ENCODE measurements at regions not wholly inside any gene's neighbourhood (a gene's known extent, or its start where the extent isn't known, plus 50 kb on each side); places are given as distances from the start of the nearest gene placed in this dataset.
"Not testable (repeated sequence)": the region's sequence is repeated elsewhere in the genome, so short reads cannot be mapped to it uniquely, and the experiment has no call there.

DNA sequence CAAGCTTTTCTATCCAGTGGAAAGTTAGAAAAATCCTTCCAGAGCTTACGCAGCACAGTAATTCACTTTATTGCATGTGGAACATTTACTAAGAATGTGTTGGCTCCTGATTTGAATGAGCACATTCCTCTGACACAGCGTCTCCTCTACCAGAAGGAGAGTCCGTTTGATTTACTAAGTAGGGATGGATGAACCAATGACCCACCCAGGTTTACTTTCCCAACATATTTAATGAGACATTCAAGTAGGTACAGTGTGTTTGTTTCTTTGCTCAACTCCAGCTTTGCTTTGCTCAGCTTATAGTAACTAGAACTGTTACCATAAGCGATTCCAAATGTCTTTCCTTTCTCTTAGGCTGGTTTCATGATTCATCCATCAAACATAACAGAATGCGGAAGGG lies 161.7 kb downstream of the SMARCA1 start:
- Histone ChIP-seq H3K4me3 (no peak overlapping the region), H3K4me1 (no peaks in the 10 kb centered on the region), H3K36me3 (no peaks in the 10 kb centered on the region), H3K9ac (ENCODE audit: low read depth in 2 of 2, low read length in 2 of 2) (no peak overlapping the region), H3K27ac (no peak overlapping the region), H3K27me3 (no peaks in the 10 kb centered on the region), H3K9me3 (no peaks in the 10 kb centered on the region)
- DNase-seq, result no peak
- intact Hi-C loops (cut with DNase I), result no loop called here
- TF ChIP-seq CTCF (IDR thresholded peaks at IDR 0.05), result no peak

- no peaks in the 10 kb centered on the region for H3K9me3 ChIP-seq
- intact Hi-C loops (cut with DNase I), result no loop called here
- TF ChIP-seq CTCF (IDR thresholded peaks at IDR 0.05), result peak; percentile 47
- H3K27me3 ChIP-seq, result no peaks in the 10 kb centered on the region
- H3K4me1 ChIP-seq, result no peaks in the 10 kb centered on the region
- H3K9ac ChIP-seq (ENCODE audit: low read depth in 2 of 2, low read length in 2 of 2), result no peak overlapping the region
- no peak overlapping the region for H3K4me3 ChIP-seq
- DNase-seq, result peak; percentile 45
- H3K36me3 ChIP-seq, result no peaks in the 10 kb centered on the region
- H3K27ac ChIP-seq, result no peak overlapping the region
Observed at GRCh38 chrX:129360175-129360574, 163.1 kb downstream of the SMARCA1 start.

- H3K4me1 ChIP-seq, result no peaks in the 10 kb centered on the region
- H3K9ac ChIP-seq (ENCODE audit: low read depth in 2 of 2, low read length in 2 of 2), result no peak overlapping the region
- H3K9me3 ChIP-seq, result no peaks in the 10 kb centered on the region
- H3K27me3 ChIP-seq, result no peaks in the 10 kb centered on the region
- no peak overlapping the region for H3K27ac ChIP-seq
- no peaks in the 10 kb centered on the region for H3K36me3 ChIP-seq
- intact Hi-C loops (cut with DNase I), result no loop called here
- DNase-seq, result no peak
- H3K4me3 ChIP-seq, result no peak overlapping the region
- TF ChIP-seq CTCF (IDR thresholded peaks at IDR 0.05), result no peak
Observed at GRCh38 chrX:129359269-129359668, 164.0 kb downstream of the SMARCA1 start.

DNA sequence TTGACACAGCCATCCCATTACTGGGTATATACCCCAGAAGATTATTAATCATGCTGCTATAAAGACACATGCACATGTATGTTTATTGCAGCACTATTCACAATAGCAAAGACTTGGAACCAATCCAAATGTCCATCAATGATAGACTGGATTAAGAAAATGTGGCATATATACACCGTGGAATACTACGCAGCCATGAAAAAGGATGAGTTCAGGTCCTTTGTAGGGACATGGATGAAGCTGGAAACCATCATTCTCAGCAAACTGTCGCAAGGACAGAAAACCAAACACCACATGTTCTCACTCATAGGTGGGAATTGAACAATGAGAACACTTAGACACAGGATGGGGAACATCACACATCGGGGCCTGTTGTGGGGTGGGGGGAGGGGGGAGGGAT lies 165.9 kb downstream of the SMARCA1 start:
- H3K36me3 ChIP-seq; H3K27me3 ChIP-seq; H3K4me3 ChIP-seq; H3K4me1 ChIP-seq; H3K9me3 ChIP-seq; H3K9ac ChIP-seq (ENCODE audit: low read depth in 2 of 2, low read length in 2 of 2); intact Hi-C loops (cut with DNase I); H3K27ac ChIP-seq; DNase-seq: not testable (repeated sequence)

DNA sequence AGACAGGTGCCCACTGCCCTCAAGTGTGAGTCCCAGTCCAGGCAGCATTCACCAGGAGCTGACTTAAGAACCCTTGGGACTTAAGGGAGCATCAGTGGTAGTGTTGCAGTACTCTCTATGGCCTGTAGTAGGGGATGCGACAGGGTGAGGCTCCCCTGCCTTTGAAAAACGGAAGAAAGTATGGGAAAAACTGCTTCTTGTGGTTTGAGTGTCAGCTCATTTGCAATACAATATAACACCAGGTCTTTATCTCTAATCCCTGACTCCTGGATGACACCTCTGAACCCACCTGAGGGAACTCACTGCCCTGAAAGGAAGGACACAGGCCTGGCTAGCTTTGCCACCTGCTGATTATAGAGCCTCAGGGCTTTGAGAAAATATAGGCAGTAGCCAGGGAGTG lies 176.0 kb downstream of the SMARCA1 start:
- DNase-seq, result no peak
- Histone ChIP-seq H3K36me3 (no peaks in the 10 kb centered on the region), H3K9ac (ENCODE audit: low read depth in 2 of 2, low read length in 2 of 2) (no peak overlapping the region), H3K4me3 (no peak overlapping the region), H3K27me3 (no peaks in the 10 kb centered on the region), H3K4me1 (no peaks in the 10 kb centered on the region), H3K9me3 (no peaks in the 10 kb centered on the region), H3K27ac (no peak overlapping the region)
- no peak for TF ChIP-seq CTCF (IDR thresholded peaks at IDR 0.05)
- intact Hi-C loops (cut with DNase I), result no loop called here

- Histone ChIP-seq H3K9me3 (no peaks in the 10 kb centered on the region), H3K27ac (no peak overlapping the region), H3K4me1 (no peaks in the 10 kb centered on the region), H3K27me3 (no peaks in the 10 kb centered on the region), H3K9ac (ENCODE audit: low read depth in 2 of 2, low read length in 2 of 2) (no peak overlapping the region), H3K4me3 (no peak overlapping the region), H3K36me3 (no peaks in the 10 kb centered on the region)
- no peak for DNase-seq
- intact Hi-C loops (cut with DNase I), result no loop called here
- no peak for TF ChIP-seq CTCF (IDR thresholded peaks at IDR 0.05)
Observed at GRCh38 chrX:129346574-129346973, 176.7 kb downstream of the SMARCA1 start.

DNA sequence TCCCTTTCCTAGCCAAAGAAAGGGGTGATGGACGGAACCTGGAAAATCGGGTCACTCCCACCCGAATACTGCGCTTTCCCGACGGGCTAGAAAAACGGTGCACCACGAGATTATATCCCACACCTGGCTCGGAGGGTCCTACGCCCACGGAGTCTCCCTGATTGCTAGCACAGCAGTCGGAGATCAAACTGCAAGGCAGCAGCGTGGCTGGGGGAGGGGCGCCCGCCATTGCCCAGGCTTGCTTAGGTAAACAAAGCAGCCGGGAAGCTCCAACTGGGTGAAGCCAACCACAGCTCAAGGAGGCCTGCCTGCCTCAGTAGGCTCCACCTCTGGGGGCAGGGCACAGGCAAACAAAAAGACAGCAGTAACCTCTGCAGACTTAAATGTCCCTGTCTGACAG lies 186.0 kb downstream of the SMARCA1 start:
- H3K9me3 ChIP-seq; H3K27ac ChIP-seq; H3K36me3 ChIP-seq; H3K27me3 ChIP-seq; intact Hi-C loops (cut with DNase I); H3K9ac ChIP-seq (ENCODE audit: low read depth in 2 of 2, low read length in 2 of 2); H3K4me1 ChIP-seq; H3K4me3 ChIP-seq: not testable (repeated sequence)
- peak; percentile 49 for DNase-seq

Measured in colonic mucosa (tissue), 4 donors.